Lower leg skin (tissue), 3 donors: ENCODE measurements at regions not wholly inside any gene's neighbourhood (a gene's known extent, or its start where the extent isn't known, plus 50 kb on each side); places are given as distances from the start of the nearest gene placed in this dataset.

Experiments used
- CTCF ChIP-seq, 3 donors: fragments of 450-650 bp; IDR thresholded peaks; one replicate each; pipeline ENCODE4 v1.5.1; 2016; ENCODE audit warnings: antibody characterized with exemption in 3 of 3, mild to moderate bottlenecking in 3 of 3, moderate library complexity in 2 of 3
- POLR2A ChIP-seq, 2 donors: fragments of 450-650 bp; IDR thresholded peaks; one replicate each; pipeline ENCODE4 v1.6.1; 2016 to 2017; ENCODE audit warnings: antibody characterized with exemption in 2 of 2, mild to moderate bottlenecking in 1 of 2, moderate library complexity in 1 of 2

- TF ChIP-seq CTCF (IDR thresholded peaks at IDR 0.05), result no peak
- no peak for TF ChIP-seq POLR2A (IDR thresholded peaks at IDR 0.05)
Observed at GRCh38 chr12:58206876-58207275, 265.5 kb downstream of the ATP23 start.
